ENCODE measurements at regions not wholly inside any gene's neighbourhood (a gene's known extent, or its start where the extent isn't known, plus 50 kb on each side); places are given as distances from the start of the nearest gene placed in this dataset.

- Histone ChIP-seq H4K8ac (replicated peaks; ENCODE audit: insufficient read length, low read depth, low read length) (no peak overlapping the region), H2AK5ac (ENCODE audit: insufficient read length, low read length) (no peak overlapping the region), H2BK120ac (ENCODE audit: low read depth, low read length, poor library complexity, severe bottlenecking) (no peak overlapping the region), H3K4me2 (ENCODE audit: insufficient read depth, insufficient read length, low read length) (no peak overlapping the region), H4K91ac (ENCODE audit: insufficient read length, low read depth, low read length) (no peak overlapping the region), H4K5ac (ENCODE audit: insufficient read length, low read depth, low read length) (no peak overlapping the region), H3K14ac (ENCODE audit: insufficient read depth, low read length) (no peak overlapping the region), H3K4me1 (ENCODE audit: insufficient read depth, low read length) (no peaks in the 10 kb centered on the region), H3K27ac (ENCODE audit: insufficient read length, low read depth, low read length) (no peak overlapping the region), H4K20me1 (ENCODE audit: control insufficient read depth, insufficient read depth, insufficient read length) (no peaks in the 10 kb centered on the region), H3K79me2 (ENCODE audit: insufficient read depth, low read length) (no peaks in the 10 kb centered on the region), H3K27me3 (ENCODE audit: insufficient read depth, low read length) (no peaks in the 10 kb centered on the region), H3K9ac (ENCODE audit: extremely low read depth, insufficient read length, low read length) (no peak overlapping the region), H2BK12ac (ENCODE audit: insufficient read length, low read depth, low read length) (no peak overlapping the region), H3K23ac (ENCODE audit: insufficient read length, low read depth, low read length) (no peak overlapping the region), H3K23me2 (ENCODE audit: insufficient read length, low read depth, low read length, poor library complexity, severe bottlenecking) (no peaks in the 10 kb centered on the region), H3K4ac (ENCODE audit: low read depth, low read length) (no peak overlapping the region), H2BK20ac (ENCODE audit: low read depth, low read length, poor library complexity, severe bottlenecking) (no peak overlapping the region), H2BK5ac (ENCODE audit: insufficient read length, low read length) (no peak overlapping the region), H3T11ph (ENCODE audit: low read length) (no peak overlapping the region), H2AFZ (ENCODE audit: low read length) (peak overlapping the region; percentile 86), H3K56ac (ENCODE audit: insufficient read length, low read depth, low read length) (no peak overlapping the region), H2BK15ac (ENCODE audit: low read depth, low read length) (no peak overlapping the region), H3K79me1 (ENCODE audit: insufficient read depth, low read depth, low read length, poor library complexity, severe bottlenecking) (no peaks in the 10 kb centered on the region), H3K9me3 (ENCODE audit: control insufficient read depth, low read depth, low read length) (no peaks in the 10 kb centered on the region), H3K18ac (ENCODE audit: insufficient read length, low read depth, low read length) (no peak overlapping the region)
- Mint-ChIP-seq H3K4me1 (peaks cover 5 to 10% of the 10 kb centered on the region in 2 experiments; a peak in 3 of 4 replicates), H3K27me3 (ENCODE audit: low read depth) (no peaks in the 10 kb centered on the region), H3K36me3 (ENCODE audit: insufficient read depth in 1 of 3, low read depth in 3 of 3) (no peaks in the 10 kb centered on the region), H3K9me3 (no peaks in the 10 kb centered on the region), H3K4me3 (no peak overlapping the region), H3K27ac (no peak overlapping the region)
- no CpG with 5 or more reads among the region's 3 CpGs for WGBS (ENCODE audit: extremely low coverage, insufficient read length, low lambda C conversion rate)
- TF ChIP-seq, protein P1, sequence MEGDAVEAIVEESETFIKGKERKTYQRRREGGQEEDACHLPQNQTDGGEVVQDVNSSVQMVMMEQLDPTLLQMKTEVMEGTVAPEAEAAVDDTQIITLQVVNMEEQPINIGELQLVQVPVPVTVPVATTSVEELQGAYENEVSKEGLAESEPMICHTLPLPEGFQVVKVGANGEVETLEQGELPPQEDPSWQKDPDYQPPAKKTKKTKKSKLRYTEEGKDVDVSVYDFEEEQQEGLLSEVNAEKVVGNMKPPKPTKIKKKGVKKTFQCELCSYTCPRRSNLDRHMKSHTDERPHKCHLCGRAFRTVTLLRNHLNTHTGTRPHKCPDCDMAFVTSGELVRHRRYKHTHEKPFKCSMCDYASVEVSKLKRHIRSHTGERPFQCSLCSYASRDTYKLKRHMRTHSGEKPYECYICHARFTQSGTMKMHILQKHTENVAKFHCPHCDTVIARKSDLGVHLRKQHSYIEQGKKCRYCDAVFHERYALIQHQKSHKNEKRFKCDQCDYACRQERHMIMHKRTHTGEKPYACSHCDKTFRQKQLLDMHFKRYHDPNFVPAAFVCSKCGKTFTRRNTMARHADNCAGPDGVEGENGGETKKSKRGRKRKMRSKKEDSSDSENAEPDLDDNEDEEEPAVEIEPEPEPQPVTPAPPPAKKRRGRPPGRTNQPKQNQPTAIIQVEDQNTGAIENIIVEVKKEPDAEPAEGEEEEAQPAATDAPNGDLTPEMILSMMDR (conservative IDR thresholded peaks at IDR 0.05), result no peak
- DNase-seq, result no peak
These were observed 235.8 kb downstream of the EPHA7 start for GRCh38 chr6:93183531-93183972.

Measured in H9 (cell line).